ENCODE measurements at regions not wholly inside any gene's neighbourhood (a gene's known extent, or its start where the extent isn't known, plus 50 kb on each side); places are given as distances from the start of the nearest gene placed in this dataset.

DNA sequence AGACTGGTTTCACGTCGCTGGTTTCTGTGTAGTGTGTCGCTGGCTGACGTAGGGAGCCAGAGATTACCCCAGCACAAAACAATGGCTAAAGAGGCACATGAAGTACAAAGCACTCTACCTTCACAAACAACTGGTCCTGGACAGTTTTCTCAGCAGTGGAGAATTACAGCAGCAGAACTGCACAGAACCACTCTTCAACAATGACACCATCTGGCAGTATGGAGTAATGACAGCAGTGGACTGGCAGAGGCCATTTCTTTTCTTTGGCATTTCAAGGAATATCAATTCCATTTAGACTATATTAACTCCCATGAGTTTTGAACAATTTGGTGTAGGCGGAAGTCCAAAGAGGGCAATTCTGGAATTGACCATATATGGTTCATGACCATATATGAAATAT, 1074.1 kb downstream of the AACS start:
- no peak for DNase-seq

DNA sequence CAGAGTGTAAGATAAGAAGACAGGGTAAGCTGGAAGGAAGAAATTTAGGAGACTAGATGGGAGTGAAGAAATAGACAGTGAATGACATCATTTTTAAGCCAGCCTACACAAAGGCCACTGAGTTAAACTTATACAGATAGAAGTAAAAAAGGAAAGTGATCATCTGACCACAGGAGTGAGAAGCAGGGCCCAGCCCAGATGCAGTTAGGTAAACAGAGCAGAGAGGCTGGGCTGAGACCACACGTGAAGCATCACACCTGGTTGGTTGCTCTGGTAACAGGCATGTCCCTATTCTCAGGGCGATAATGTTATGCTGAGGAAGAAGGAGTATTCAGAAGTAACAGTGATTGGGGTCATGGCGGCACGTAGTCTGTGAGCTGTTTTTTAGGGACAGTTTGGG, 1079.4 kb downstream of the AACS start:
- DNase-seq: no peak

DNA sequence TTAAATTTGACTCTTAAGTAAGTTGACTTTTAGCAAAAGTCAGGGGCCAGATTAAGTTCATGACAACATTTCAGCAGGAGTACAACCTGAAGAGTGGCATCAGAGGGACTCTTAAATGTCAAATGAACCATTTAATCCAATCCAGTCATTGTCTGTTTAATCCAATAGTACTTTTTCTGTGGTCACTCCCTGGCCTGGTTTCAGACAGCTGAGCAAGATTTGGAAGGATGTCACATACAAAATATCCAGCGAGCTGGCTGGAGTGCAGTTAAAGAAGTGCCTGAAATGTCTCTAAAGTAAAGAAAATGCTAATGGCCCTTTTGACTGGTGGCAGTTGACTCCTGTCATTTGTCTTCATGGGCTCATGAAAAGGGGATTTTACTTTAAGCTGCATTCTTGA, 1082.1 kb downstream of the AACS start:
- DNase-seq: no peak

DNA sequence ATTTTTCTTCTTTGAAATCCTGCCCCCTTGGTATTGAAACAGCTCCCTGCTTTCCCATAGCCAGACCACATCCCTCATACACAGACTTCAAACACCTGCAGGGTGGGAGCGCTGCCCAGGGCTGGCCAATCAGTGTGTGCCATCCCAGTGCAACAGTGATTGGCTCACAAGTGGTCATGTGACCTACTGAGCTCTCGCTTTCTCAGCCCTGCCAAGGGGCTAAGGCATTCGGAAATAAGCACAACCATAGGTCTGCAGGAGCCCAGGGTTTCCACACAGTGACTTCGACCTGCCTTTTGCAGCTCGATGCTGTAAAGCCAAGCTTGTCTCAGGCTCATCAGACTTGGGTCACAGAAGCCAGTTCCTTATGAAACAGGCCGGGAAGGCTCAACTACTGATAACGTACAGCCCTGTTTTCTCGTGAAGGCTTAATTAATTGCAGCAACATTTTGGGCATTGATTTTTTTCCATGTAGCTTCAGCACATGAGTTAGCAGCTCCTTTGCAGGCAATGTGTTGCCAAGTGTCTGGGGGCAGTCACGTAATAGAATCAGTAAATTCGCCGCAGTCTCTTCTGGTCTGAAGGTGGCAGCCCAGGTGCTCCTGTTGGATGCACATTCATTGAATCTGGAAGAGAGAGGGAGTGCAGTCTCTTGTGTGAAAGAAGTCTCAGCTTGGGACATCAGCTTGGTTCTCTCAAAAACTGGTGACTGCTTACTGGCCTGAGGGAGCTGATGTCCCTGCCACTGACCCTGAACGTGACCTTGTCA, 1091.8 kb downstream of the AACS start:
- no peak for DNase-seq

DNA sequence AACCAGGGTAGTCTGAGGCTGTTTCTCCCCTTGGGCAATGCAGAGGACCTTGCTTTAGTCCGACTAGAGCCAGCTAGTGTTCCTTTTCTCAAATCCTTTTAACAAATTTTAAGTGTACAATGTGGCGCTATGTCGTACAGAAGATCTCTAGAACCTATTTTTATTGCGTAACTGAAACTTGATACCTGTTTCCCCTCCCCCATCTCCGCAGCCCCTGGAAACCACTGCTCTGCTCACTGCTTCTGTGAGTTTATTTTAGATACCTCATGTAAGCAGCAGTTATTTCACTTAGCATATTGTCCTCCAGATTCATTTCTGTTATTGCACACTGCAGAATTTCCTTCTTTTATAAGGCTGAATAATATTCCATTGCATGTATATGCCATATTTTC, 1092.3 kb downstream of the AACS start:
- DNase-seq: no peak

DNA sequence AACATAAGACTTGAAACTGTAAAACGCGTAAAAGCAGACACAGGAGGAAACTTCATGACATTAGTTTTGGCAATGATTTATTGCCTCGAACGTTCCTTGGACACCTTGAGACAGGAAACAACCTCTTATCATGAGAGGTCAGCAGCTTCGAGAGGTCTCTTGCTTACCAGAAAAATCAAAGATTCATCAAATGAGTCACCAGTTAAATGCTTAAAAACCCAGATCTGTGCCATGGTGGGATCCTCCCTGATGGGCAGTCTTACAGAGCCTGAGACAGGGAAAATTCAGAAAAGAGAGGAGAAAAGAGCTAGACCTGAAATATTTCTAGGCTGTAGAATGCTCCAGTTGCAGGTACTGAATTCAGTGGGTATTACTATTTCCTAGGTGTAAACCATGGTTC, 1093.9 kb downstream of the AACS start:
- no peak for DNase-seq

DNA sequence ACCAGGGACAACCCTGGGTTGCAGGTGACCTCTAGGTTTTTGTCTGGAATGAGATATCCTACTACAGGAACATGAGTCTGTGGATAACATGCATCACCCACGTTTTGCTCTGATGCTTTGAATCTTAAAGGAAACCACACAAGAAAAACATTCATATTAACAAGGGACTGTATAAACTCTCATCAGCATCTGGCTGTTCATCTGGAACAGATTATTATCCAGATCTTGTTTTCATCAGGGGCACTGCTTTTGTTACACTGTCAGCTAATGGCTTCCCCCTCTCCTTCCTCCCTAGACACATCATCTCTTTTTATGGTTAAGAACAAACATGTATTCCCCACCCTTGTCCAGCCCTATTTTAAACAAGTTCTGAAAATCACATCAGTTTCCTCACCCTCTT, 1095.7 kb downstream of the AACS start:
- DNase-seq: no peak

DNA sequence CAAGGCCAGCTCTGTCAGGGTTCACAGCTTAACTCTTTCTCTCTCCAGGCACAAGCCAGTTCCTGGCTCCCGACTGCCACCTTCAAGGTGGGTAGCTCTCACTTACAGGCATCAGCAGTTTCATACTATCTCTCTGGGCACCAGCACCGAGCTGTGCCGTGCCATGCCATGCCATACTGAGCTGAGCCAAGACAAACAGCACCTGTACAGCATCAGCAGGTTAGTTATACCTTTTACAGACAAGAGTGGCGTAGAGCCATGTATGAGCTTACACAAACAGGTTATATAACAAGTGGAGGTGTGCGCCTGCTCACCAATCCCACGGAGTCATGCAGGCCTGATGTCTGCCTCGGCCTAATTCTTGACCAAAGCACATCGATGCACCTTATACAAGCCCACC, 1098.7 kb downstream of the AACS start:
- DNase-seq: no peak

DNA sequence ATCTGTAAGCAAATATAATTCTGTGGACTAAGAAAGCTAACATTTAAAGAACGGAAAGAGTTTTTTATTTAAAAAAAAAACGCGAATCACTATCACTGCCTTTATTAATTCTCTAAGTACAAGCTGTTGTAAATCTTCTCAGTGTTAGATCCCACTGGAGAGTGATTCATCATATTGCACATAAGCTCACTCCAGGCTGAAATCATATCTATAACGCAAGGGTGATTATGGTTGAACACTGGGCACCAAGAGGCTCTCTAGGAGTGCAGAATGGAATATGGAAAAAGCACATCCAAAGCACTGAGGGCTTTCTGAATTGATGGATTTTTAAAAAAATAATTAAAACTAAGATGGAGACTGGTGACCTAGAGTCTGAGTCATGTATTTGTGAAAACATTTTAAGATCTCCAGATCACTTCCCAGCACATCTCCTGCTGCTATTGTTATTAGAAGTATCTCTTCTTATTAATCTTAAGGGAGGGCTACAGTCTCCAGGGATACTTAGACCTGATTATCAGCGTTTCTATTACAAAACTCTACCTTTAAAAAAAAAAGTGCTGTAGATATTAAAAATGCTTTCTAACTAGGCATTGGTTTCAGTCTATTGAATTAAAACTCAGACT, 1106.8 kb downstream of the AACS start:
- DNase-seq: no peak

DNA sequence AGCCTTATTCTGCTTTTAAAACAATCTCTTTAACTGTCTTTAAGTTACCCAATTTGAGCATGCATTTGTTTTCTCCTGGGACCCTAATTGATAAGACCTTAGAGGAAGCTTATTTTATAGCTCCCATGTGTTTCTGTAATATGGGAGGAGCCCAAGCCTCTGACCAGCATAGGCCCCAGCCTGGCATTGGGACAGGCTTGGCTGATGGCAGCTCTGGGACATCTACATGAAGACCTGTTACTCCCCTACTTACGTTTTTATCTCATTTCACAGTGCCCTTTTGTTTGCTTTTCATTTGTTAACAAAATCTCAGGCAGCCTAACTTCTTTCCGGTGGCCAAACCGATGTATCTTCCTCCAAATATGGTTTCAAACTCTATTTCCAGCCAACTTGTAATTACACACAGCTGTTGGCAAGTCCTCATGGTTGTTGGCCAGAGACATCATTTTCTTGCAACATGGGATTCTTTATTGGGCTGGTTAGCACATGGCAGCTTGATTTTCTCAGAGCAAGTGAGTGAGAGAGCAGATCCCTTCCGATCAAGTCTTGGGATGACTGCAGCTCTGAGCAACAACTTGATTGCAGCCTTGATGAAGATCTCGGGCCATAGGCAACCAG, 1117.5 kb downstream of the AACS start:
- DNase-seq: no peak

DNA sequence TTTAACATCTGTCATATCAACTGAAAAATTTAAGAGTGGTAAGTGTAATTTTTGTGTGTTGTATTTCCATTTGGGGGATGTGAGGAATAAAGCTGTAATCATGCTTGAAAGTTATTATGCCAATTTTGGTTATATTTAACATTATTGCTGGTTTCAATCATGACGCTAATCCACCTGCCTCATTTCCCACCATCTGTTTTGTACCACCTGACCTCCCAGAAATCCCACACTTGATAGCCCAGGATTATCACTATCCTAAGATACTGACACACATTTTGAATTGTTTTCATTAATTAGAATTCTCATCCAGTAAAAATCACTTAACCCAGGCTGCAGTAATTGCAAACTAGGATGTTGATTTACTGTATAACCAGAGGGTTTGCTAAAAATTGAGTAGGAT, 1119.8 kb downstream of the AACS start:
- DNase-seq: no peak

DNA sequence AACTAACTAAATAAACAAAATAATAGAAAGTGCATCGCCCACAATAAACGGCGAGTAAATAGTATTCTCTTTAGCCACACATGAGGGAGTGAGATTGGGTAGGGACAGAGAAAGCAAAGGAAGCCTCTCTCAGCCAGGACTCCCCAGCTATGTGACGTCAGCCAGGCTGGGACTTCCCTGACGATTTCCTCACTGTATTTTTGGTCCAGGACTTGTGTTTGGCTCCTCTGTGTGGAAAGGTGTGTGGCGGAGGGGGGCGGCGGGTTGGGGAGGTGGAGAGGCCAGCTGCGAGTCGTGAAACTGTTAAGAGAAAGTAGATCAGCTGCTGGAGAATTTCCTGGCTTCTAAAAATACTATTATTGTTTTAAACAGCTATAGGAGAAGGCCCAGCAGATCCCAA, 1124.6 kb downstream of the AACS start:
- no peak for DNase-seq

DNA sequence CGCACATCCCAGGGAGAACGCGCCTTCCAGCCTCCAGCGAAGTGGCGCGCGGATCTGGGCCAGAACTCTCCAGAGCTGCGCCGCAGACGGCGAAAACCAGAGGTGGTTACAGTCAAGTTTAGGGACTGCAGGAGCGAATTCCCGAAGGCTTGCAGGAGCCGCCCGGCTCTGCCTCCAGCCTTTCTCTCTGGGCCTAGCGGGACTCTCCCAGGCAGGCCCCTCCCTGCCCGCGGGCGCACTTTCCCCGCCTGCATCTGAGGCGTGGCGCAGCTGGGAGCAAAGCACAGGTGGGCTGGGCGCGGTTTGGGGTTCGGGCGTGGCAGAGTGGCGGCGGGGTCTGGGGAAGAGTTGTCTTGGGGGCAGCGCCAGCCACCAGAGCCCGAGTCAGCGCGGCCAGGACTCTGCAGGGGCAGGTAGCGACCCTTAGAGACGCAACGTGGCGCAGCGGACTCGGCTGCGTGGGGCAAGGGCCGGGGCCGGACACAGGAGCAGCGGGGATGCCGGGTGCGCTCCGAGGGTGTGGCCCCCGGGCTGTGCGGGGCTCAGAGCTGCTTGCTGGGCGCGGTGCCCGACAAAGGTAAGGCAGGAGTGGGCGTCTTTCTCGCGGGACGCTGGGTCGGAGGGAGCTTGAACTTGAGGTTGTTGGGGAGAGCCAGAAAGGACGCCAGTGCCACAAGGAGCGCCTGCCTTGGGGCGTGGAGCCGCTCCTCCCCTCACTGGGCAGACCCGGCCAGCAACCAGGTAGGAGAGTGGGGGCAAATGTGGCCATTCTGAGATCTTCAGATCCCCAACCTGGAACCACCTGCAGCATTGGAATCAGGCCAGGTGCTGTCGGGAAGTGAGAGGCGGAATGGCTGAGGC, 1126.0 kb downstream of the AACS start:
- DNase-seq: no peak

DNA sequence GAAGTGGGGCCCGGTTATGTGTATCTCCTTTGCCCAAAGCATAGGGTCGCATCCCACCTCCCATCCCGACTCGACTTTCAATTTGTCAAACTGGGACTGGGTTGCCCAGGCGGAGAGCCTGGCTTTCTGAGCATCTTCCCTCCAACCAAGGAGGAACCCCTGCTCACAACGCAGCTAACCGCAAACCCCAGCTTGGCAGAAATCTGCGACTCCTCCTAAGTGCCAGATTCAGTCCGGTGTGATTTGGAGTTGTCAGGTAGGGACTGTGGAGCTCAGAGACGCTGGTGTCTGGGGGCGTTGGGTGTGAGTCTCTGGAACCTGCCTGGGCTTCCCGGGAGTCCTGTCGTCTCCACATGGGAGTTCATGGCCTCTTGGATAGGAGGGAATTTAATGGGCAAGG, 1126.7 kb downstream of the AACS start:
- no peak for DNase-seq

DNA sequence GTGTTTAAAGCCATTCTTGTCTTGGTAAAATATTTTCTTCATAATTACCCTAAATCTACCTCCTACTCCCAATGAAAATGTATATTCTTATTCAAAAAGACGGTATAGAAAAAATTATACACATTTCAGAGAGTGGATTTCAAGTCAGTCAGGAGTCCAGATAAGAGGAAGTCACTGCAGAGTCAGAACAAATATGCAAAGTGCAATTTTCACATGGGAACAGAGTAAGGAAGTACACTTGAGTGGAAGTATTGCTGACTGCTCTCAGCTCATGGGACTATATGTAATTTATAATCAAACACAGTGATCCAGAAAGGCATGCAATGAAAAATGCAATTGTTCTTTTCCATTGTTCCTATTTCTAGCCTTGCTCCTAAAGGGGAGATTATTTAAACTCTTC, 1128.0 kb downstream of the AACS start:
- DNase-seq: peak in 1 of 4 experiments; percentile 0

DNA sequence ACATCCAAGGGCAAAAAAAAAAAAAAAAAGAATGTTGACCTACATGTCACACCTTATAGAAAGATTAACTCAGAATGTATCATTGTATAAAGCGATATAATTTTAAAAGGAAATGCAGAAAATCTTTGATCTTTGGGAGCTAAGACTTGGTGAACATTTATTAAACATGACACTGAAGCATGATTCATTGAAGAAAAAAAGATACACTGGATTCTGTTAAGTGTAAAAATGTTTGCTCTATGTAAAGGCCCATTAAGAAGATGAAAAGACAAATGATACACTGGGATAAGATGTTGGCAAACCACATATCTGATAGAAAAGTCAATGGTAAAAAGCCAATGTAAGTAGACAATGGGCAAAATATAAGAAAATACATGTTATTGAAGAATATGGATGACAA, 1131.0 kb downstream of the AACS start:
- DNase-seq: no peak

DNA sequence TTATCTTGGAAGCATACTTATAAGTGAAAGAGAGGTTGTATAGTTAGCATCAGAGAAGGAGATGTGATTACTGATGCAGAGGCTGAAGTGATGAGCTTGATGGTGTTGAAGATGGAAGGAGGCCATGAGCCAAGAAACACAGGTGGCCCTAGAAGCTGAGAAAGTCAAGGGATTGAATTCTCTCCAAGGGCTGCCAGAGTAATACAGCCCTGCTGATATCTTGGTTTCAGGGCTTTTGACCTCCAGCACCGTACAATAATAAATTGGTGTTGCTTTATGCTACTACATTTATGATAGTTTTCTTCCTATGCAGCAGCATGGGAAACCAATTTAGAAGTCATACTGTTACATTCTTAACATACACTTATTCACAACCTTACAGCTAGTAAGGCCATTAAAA, 1133.3 kb downstream of the AACS start:
- no peak for DNase-seq

DNA sequence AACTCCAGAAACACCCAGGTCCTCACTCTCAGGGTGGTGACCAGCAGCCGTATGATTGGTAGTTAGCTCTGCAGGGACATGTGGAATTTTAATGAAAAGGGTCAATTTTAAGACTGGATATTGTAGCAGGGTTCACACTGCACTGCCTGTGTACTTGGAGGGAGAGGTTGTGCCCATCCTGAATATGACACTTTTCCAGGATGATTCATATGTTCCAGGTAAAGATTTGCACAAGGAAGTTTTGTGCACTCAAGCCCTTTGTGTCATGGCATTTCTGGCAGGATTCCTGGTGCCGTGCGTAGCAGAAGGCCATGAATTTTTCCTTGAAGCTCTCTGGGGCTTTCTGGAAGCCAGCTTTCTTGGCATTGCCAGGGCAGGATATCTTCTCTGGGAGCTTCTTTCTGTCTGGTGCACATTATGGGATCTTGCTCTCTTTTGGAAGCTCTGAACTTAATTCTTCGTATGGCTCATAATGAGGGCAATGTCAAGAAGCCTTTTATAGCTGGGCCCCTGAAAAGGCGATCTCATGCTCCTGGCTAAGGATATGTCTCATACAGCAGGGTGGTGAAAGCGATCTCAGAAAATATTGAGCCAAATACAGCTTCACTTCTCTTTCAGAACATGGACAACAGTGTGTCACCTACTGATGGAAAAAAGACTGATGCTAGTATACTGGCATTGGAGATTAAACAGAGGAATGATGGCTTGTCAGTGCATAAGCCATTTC, 1133.9 kb downstream of the AACS start:
- DNase-seq: no peak

DNA sequence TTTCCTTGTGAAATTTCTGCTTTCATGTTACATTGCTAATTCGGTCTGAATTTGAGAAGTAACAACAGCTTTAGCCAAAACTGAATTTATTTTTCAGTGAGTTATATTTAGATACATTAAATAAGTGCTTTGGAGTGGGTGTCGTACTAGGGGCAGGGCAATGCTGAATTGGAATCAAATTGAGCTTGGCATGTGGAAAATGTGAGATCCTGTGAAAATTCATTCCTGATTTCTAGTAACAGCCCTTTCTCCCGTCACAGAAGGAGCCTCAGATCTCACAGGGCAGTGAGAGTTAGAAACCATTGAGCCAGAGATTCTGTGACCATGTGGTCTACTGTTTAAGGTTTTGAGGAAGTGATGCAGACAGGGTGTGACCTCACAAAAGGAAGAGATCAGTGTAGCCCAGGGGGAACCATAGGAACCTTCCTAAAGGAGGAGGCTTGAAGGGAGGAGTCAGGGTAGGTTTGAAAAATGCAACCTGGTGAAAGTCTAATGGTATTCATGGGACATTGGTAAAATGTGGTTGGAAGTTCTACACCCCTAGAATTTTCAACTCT, 1136.8 kb downstream of the AACS start:
- DNase-seq: no peak

DNA sequence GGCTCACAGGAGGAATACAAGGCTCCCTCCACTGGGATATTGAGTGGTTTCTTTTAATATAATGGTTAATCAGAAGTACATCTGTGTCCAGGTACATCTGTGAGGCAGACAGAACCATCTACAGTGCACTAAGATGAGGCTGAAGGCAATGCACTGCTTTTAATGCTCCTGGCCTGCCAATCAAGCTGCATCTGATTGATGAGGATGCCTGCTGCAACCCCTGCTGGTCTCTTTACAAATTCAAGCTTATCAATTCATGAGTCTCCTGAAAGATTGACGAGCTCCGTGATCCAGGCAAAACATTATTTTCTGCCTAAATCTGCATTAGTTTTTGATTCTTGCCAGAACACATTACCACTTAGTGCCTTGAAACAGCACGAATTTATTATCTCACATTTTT, 1139.1 kb downstream of the AACS start:
- no peak for DNase-seq

DNA sequence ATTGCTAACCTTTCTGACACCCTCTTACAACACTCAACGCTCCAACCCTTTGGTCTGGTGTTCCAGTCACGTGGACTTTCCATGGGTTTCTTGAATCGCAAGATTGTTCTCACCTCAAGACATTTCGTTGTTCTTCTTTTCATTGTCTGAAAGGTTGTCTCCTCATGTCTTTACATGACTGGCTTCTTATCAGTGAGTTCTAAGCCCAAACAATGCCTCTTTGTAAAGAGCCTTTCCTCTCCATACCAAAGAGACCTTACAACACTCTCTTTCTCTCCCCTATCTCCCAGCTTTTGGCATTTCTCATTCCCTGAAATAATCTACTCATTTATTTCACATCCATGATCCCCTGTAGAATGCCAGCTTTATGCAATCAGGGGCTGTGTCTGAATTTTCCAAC, 1144.8 kb downstream of the AACS start:
- DNase-seq: no peak

DNA sequence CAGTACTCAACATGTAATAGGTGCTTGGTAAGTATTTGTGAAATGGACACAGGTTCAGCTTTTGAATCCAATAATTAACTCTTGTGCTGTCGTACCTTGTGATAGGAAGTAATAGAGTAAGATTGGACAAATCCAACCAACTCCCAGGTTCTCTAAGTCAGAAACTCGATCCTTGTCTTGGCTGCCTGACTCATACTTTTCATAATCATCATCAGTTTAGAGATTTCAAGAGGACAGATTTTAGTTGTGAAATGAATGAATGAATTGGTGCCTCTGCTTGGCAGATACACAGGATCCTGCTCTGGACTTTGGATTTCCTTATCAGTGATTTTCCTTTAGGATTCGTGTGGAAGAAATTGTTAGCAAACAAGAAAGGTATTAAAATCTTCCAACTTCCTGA, 1145.2 kb downstream of the AACS start:
- no peak for DNase-seq
